Smooth muscle cell (in vitro differentiated cells): ENCODE measurements at regions not wholly inside any gene's neighbourhood (a gene's known extent, or its start where the extent isn't known, plus 50 kb on each side); places are given as distances from the start of the nearest gene placed in this dataset.

ENCODE experiments used
- DNase-seq: peaks from one replicate; lab custom pipeline; 2025; ENCODE audit not compliant: unreplicated experiment; lab: John Stamatoyannopoulos, UW
- H2AFZ ChIP-seq: fragments of 200-600 bp; sonication (generic); 2 replicates; pipeline ENCODE4 v1.6.0; 2016; ENCODE audit warnings: antibody characterized with exemption, low read depth, mild to moderate bottlenecking
- H3F3A ChIP-seq: fragments of 200-600 bp; sonication (generic); 2 replicates; pipeline ENCODE4 v1.6.0; 2017; ENCODE audit warnings: antibody characterized with exemption, low read depth
- H3K27ac ChIP-seq: fragments of 200-600 bp; sonication (generic); 2 replicates; pipeline ENCODE4 v1.5.1; 2016; ENCODE audit warnings: low read depth, mild to moderate bottlenecking
- H3K27me3 ChIP-seq: fragments of 200-600 bp; sonication (generic); 2 replicates; pipeline ENCODE4 v1.6.1; 2016; ENCODE audit warnings: low read depth, mild to moderate bottlenecking
- H3K36me3 ChIP-seq: fragments of 200-600 bp; sonication (generic); 2 replicates; pipeline ENCODE4 v1.5.1; 2016; ENCODE audit warnings: low read depth
- H3K4me1 ChIP-seq: fragments of 200-600 bp; sonication (generic); 2 replicates; pipeline ENCODE4 v1.5.1; 2016; ENCODE audit warnings: low read depth
- H3K4me2 ChIP-seq: fragments of 200-600 bp; sonication (generic); 2 replicates; pipeline ENCODE4 v1.6.0; 2016; ENCODE audit warnings: mild to moderate bottlenecking
- H3K4me3 ChIP-seq: fragments of 200-600 bp; sonication (generic); 2 replicates; pipeline ENCODE4 v1.5.1; 2016; ENCODE audit warnings: mild to moderate bottlenecking
- H3K79me2 ChIP-seq: fragments of 200-600 bp; sonication (generic); 2 replicates; pipeline ENCODE4 v1.6.0; 2016; ENCODE audit warnings: low read depth, mild to moderate bottlenecking
- H3K9ac ChIP-seq: fragments of 200-600 bp; sonication (generic); 2 replicates; pipeline ENCODE4 v1.6.0; 2016; ENCODE audit warnings: low read depth
- H3K9me3 ChIP-seq: fragments of 200-600 bp; sonication (generic); replicated peaks from 2 replicates; pipeline ENCODE4 v1.5.1; 2016; ENCODE audit warnings: low read depth
- H4K20me1 ChIP-seq: fragments of 200-600 bp; sonication (generic); 2 replicates; pipeline ENCODE4 v1.6.0; 2016; ENCODE audit warnings: low read depth
- WGBS: methylation state at CpG from one replicate; pipeline ENCODE4 v1.1.7; 2016; ENCODE audit warnings: low lambda C conversion rate; 5-methylcytosine and 5-hydroxymethylcytosine counted together
- TF ChIP-seq, protein P1 (sequence below): fragments of 200-600 bp; sonication (generic); IDR thresholded peaks from 2 replicates; pipeline ENCODE4 v1.5.1; 2017; ENCODE audit warnings: borderline replicate concordance, mild to moderate bottlenecking, antibody characterized with exemption; ENCODE audit not compliant: insufficient read depth, poor library complexity, severe bottlenecking

- no peaks in the 10 kb centered on the region for H3K9me3 ChIP-seq
- no peaks in the 10 kb centered on the region for H3K79me2 ChIP-seq
- H3F3A ChIP-seq = no peaks in the 10 kb centered on the region
- H3K4me1 ChIP-seq = no peaks in the 10 kb centered on the region
- WGBS = 1% methylated on average over 2 of the region's 2 CpGs
- H3K27ac ChIP-seq = no peak overlapping the region
- H3K4me3 ChIP-seq = no peak overlapping the region
- no peak overlapping the region for H2AFZ ChIP-seq
- no peaks in the 10 kb centered on the region for H4K20me1 ChIP-seq
- DNase-seq = no peak
- no peaks in the 10 kb centered on the region for H3K27me3 ChIP-seq
- no peak overlapping the region for H3K9ac ChIP-seq
- H3K4me2 ChIP-seq = no peak overlapping the region
- TF ChIP-seq, protein P1, sequence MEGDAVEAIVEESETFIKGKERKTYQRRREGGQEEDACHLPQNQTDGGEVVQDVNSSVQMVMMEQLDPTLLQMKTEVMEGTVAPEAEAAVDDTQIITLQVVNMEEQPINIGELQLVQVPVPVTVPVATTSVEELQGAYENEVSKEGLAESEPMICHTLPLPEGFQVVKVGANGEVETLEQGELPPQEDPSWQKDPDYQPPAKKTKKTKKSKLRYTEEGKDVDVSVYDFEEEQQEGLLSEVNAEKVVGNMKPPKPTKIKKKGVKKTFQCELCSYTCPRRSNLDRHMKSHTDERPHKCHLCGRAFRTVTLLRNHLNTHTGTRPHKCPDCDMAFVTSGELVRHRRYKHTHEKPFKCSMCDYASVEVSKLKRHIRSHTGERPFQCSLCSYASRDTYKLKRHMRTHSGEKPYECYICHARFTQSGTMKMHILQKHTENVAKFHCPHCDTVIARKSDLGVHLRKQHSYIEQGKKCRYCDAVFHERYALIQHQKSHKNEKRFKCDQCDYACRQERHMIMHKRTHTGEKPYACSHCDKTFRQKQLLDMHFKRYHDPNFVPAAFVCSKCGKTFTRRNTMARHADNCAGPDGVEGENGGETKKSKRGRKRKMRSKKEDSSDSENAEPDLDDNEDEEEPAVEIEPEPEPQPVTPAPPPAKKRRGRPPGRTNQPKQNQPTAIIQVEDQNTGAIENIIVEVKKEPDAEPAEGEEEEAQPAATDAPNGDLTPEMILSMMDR = peak; percentile 96
- H3K36me3 ChIP-seq = no peaks in the 10 kb centered on the region
These were observed 301.1 kb downstream of the DUSP6 start for GRCh38 chr12:89051065-89051677.

DNA sequence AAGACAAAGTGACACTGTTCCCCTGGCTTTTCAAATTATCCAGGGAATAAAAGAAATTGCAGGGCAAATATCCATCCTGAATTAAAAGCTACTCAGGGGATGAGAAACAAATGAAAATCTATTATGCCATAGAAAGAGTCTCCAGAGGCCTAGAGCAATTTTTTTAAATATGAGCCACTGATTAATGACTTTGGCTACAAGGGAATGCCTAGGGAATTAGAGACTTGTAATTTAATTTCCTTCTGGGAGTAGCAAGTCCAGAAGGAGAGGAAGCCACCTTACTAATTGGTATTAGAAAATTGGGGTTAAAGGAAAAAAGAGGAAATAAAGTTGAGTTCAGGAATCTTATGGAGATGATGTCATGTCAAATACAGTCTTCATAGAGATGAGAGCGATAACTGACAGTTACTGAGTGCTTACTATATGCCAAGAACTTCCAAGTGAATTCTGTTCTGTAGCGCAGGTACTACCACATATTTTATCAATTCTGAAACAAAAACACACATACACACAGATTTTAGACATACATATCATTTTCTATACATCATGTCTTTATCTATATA is 304.4 kb downstream of the DUSP6 start:
- Histone ChIP-seq H3F3A (no peaks in the 10 kb centered on the region), H3K9me3 (no peaks in the 10 kb centered on the region), H3K36me3 (no peaks in the 10 kb centered on the region), H3K4me1 (no peaks in the 10 kb centered on the region), H3K27me3 (peaks cover 6% of the 10 kb centered on the region), H3K9ac (no peak overlapping the region), H3K79me2 (no peaks in the 10 kb centered on the region), H3K4me2 (no peak overlapping the region), H3K4me3 (no peak overlapping the region), H3K27ac (no peak overlapping the region), H4K20me1 (no peaks in the 10 kb centered on the region), H2AFZ (no peak overlapping the region)
- no peak for DNase-seq
- TF ChIP-seq, protein P1 = no peak
- 98% methylated on average over 2 of the region's 2 CpGs for WGBS

DNA sequence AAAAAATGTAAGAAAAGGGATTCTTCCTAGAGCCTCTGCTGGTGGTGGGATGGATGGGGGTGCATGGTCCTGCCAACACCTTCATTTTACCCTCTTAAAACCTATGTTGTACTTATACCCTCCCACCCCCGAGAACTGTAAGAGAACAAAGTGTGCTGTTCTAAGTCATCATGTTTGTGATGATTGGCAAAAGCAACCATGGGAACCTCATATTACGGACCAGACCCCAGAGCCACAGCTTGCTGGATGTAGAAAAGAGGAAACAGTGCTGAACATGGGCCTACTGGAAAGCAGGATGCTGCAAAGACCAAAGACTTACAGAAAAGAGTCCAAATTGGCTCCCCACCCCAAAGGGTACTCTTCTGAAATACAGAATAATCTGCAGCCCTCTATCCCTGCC is 311.2 kb downstream of the DUSP6 start:
- no peaks in the 10 kb centered on the region for H3K4me1 ChIP-seq
- H3K4me3 ChIP-seq = no peak overlapping the region
- no peak for DNase-seq
- no peaks in the 10 kb centered on the region for H3K36me3 ChIP-seq
- no peak overlapping the region for H3K4me2 ChIP-seq
- peaks cover 3% of the 10 kb centered on the region for H3F3A ChIP-seq
- no peaks in the 10 kb centered on the region for H4K20me1 ChIP-seq
- H3K27me3 ChIP-seq = peaks cover 10% of the 10 kb centered on the region
- no peaks in the 10 kb centered on the region for H3K79me2 ChIP-seq
- WGBS = 94% methylated on average over 2 of the region's 2 CpGs
- no peak overlapping the region for H2AFZ ChIP-seq
- no peak overlapping the region for H3K9ac ChIP-seq
- H3K27ac ChIP-seq = no peak overlapping the region
- TF ChIP-seq, protein P1 = no peak
- H3K9me3 ChIP-seq = no peaks in the 10 kb centered on the region
